ENCODE measurements at regions not wholly inside any gene's neighbourhood (a gene's known extent, or its start where the extent isn't known, plus 50 kb on each side); places are given as distances from the start of the nearest gene placed in this dataset.

DNA sequence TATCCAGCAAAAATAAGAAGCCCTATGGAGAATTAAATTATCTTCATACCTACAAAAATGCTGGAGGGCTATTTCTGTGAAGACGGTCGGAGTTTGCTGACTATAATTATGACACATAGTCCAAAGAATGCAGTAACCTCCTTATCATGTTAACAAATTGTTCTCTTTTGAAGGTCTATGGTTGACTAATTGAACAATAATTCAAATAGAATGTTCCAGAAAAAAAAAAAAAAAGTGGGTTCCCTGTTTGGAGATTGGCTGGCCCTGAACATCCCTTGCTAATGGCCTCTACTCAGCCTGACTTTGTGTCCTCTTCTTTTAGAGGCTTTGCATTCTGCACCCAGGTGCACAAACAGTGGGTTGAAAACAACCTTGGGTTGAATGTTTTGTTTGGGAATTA is 82.8 kb upstream of the CCBE1 start:
- ChIA-PET CTCF (interaction anchor here (4.1 kb wide), 1 partner anchor 82 kb away, joined by 30 read pairs; the partner anchor contains the start of gene CCBE1), POLR2A (no interaction called here)
- H3K4me3 Mint-ChIP-seq = no peak overlapping the region
- DNase-seq (ENCODE audit: low spot score) (no peak), ATAC-seq (no peak)
- TF ChIP-seq ESRRA (CRISPR knock-in tag; IDR thresholded peaks at IDR 0.05; ENCODE audit: borderline replicate concordance) (no peak), MXD4 (CRISPR knock-in tag; IDR thresholded peaks at IDR 0.05; ENCODE audit: borderline replicate concordance) (no peak), ELF4 (CRISPR knock-in tag; IDR thresholded peaks at IDR 0.05; ENCODE audit: low read depth) (no peak), GTF2I (CRISPR knock-in tag; conservative IDR thresholded peaks at IDR 0.05) (no peak), NR2C2 (CRISPR knock-in tag; IDR thresholded peaks at IDR 0.05) (no peak), RORB (CRISPR knock-in tag; IDR thresholded peaks at IDR 0.05) (no peak), JAZF1 (CRISPR knock-in tag; IDR thresholded peaks at IDR 0.05) (no peak), SMAD3 (CRISPR knock-in tag; IDR thresholded peaks at IDR 0.05; ENCODE audit: borderline replicate concordance) (no peak)
- TF ChIP-seq, protein P1, sequence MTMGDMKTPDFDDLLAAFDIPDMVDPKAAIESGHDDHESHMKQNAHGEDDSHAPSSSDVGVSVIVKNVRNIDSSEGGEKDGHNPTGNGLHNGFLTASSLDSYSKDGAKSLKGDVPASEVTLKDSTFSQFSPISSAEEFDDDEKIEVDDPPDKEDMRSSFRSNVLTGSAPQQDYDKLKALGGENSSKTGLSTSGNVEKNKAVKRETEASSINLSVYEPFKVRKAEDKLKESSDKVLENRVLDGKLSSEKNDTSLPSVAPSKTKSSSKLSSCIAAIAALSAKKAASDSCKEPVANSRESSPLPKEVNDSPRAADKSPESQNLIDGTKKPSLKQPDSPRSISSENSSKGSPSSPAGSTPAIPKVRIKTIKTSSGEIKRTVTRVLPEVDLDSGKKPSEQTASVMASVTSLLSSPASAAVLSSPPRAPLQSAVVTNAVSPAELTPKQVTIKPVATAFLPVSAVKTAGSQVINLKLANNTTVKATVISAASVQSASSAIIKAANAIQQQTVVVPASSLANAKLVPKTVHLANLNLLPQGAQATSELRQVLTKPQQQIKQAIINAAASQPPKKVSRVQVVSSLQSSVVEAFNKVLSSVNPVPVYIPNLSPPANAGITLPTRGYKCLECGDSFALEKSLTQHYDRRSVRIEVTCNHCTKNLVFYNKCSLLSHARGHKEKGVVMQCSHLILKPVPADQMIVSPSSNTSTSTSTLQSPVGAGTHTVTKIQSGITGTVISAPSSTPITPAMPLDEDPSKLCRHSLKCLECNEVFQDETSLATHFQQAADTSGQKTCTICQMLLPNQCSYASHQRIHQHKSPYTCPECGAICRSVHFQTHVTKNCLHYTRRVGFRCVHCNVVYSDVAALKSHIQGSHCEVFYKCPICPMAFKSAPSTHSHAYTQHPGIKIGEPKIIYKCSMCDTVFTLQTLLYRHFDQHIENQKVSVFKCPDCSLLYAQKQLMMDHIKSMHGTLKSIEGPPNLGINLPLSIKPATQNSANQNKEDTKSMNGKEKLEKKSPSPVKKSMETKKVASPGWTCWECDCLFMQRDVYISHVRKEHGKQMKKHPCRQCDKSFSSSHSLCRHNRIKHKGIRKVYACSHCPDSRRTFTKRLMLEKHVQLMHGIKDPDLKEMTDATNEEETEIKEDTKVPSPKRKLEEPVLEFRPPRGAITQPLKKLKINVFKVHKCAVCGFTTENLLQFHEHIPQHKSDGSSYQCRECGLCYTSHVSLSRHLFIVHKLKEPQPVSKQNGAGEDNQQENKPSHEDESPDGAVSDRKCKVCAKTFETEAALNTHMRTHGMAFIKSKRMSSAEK (CRISPR knock-in tag; IDR thresholded peaks at IDR 0.05; ENCODE audit: borderline replicate concordance) = no peak
- TF ChIP-seq, protein P2, sequence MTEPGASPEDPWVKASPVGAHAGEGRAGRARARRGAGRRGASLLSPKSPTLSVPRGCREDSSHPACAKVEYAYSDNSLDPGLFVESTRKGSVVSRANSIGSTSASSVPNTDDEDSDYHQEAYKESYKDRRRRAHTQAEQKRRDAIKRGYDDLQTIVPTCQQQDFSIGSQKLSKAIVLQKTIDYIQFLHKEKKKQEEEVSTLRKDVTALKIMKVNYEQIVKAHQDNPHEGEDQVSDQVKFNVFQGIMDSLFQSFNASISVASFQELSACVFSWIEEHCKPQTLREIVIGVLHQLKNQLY (CRISPR knock-in tag; IDR thresholded peaks at IDR 0.05) = no peak
- no peak overlapping the region for H3K27ac Mint-ChIP-seq
- H3K9me3 Mint-ChIP-seq = peaks cover 10% of the 10 kb centered on the region; the same call in 1 of the 2 replicates
- no peaks in the 10 kb centered on the region; the same call in 1 of the 2 replicates for H3K27me3 Mint-ChIP-seq (ENCODE audit: low read depth)
- H3K4me1 Mint-ChIP-seq = peaks cover 3% of the 10 kb centered on the region
- no peaks in the 10 kb centered on the region for H3K36me3 Mint-ChIP-seq

DNA sequence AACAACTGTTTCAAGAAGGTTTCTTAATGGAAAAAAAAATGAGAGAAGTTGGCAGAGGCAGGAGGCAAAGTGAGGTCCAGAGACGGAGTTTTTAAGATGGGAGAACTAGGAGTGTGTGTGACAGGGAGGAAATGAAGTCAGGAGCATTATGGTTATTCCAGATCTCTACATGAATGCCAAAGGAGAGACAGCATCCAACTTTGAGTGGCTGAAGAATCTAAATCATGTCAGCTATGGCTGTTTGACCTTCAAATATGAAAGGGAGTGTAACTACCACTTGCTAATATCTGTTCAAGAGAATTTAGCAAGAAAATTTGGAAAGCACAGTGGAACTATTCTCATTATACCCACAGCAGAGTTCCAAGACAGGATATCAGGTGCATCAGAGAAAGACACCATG is 81.2 kb upstream of the CCBE1 start:
- H3K4me3 Mint-ChIP-seq = no peak overlapping the region
- peaks cover 4% of the 10 kb centered on the region; the same call in 1 of the 2 replicates for H3K27me3 Mint-ChIP-seq (ENCODE audit: low read depth)
- ChIA-PET POLR2A (no interaction called here), CTCF (no interaction called here)
- H3K27ac Mint-ChIP-seq = no peak overlapping the region
- H3K4me1 Mint-ChIP-seq = peaks cover 3% of the 10 kb centered on the region
- TF ChIP-seq, protein P1 (CRISPR knock-in tag; IDR thresholded peaks at IDR 0.05; ENCODE audit: borderline replicate concordance) = no peak
- TF ChIP-seq, protein P3, sequence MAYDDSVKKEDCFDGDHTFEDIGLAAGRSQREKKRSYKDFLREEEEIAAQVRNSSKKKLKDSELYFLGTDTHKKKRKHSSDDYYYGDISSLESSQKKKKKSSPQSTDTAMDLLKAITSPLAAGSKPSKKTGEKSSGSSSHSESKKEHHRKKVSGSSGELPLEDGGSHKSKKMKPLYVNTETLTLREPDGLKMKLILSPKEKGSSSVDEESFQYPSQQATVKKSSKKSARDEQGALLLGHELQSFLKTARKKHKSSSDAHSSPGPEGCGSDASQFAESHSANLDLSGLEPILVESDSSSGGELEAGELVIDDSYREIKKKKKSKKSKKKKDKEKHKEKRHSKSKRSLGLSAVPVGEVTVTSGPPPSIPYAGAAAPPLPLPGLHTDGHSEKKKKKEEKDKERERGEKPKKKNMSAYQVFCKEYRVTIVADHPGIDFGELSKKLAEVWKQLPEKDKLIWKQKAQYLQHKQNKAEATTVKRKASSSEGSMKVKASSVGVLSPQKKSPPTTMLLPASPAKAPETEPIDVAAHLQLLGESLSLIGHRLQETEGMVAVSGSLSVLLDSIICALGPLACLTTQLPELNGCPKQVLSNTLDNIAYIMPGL (CRISPR knock-in tag; IDR thresholded peaks at IDR 0.05) = no peak
- TF ChIP-seq ZNF138 (CRISPR knock-in tag; conservative IDR thresholded peaks at IDR 0.05) = no peak
- DNase-seq (ENCODE audit: low spot score) (no peak), ATAC-seq (no peak)
- no peaks in the 10 kb centered on the region for H3K36me3 Mint-ChIP-seq
- peaks cover 11% of the 10 kb centered on the region; the same call in 1 of the 2 replicates for H3K9me3 Mint-ChIP-seq
